ENCODE measurements at regions not wholly inside any gene's neighbourhood (a gene's known extent, or its start where the extent isn't known, plus 50 kb on each side); places are given as distances from the start of the nearest gene placed in this dataset.

GRCh38 chr11:116694349-116694725, 78.5 kb downstream of the BUD13 start:
- in situ Hi-C loops (cut with MboI; ENCODE audit: low pct_unique_long_range_greater_than_20kb, low sequenced_read_pairs, unreplicated experiment) = no loop called here
- TF ChIP-seq CTCF (IDR thresholded peaks at IDR 0.05; ENCODE audit: extremely low read depth, insufficient read depth, missing control alignments) = no peak
- no peak for DNase-seq (ENCODE audit: low spot score)

- no peak for DNase-seq (ENCODE audit: low spot score)
- no peak for TF ChIP-seq CTCF (IDR thresholded peaks at IDR 0.05; ENCODE audit: extremely low read depth, insufficient read depth, missing control alignments)
- in situ Hi-C loops (cut with MboI; ENCODE audit: low pct_unique_long_range_greater_than_20kb, low sequenced_read_pairs, unreplicated experiment) = no loop called here
Measured at GRCh38 chr11:116693593-116694348, 79.0 kb downstream of the BUD13 start.

GRCh38 chr11:116693102-116693570, 79.7 kb downstream of the BUD13 start:
- TF ChIP-seq CTCF (IDR thresholded peaks at IDR 0.05; ENCODE audit: extremely low read depth, insufficient read depth, missing control alignments) = no peak
- no peak for DNase-seq (ENCODE audit: low spot score)
- in situ Hi-C loops (cut with MboI; ENCODE audit: low pct_unique_long_range_greater_than_20kb, low sequenced_read_pairs, unreplicated experiment) = no loop called here

- no peak for DNase-seq (ENCODE audit: low spot score)
- in situ Hi-C loops (cut with MboI; ENCODE audit: low pct_unique_long_range_greater_than_20kb, low sequenced_read_pairs, unreplicated experiment) = no loop called here
- no peak for TF ChIP-seq CTCF (IDR thresholded peaks at IDR 0.05; ENCODE audit: extremely low read depth, insufficient read depth, missing control alignments)
Measured at GRCh38 chr11:116692318-116693101, 80.3 kb downstream of the BUD13 start.

GRCh38 chr11:116691771-116692177, 81.0 kb downstream of the BUD13 start:
- in situ Hi-C loops (cut with MboI; ENCODE audit: low pct_unique_long_range_greater_than_20kb, low sequenced_read_pairs, unreplicated experiment) = no loop called here
- TF ChIP-seq CTCF (IDR thresholded peaks at IDR 0.05; ENCODE audit: extremely low read depth, insufficient read depth, missing control alignments) = peak; percentile 93
- DNase-seq (ENCODE audit: low spot score) = peak; percentile 83

GRCh38 chr11:116690611-116691010, 82.2 kb downstream of the BUD13 start:
- TF ChIP-seq CTCF (IDR thresholded peaks at IDR 0.05; ENCODE audit: extremely low read depth, insufficient read depth, missing control alignments) = no peak
- DNase-seq (ENCODE audit: low spot score) = no peak
- in situ Hi-C loops (cut with MboI; ENCODE audit: low pct_unique_long_range_greater_than_20kb, low sequenced_read_pairs, unreplicated experiment) = no loop called here

Measured in GM13977 (cell line).